MCF 10A (cell line): ENCODE measurements at regions not wholly inside any gene's neighbourhood (a gene's known extent, or its start where the extent isn't known, plus 50 kb on each side); places are given as distances from the start of the nearest gene placed in this dataset.

Source experiments
- BruUV-seq: library from RNA; stranded (reverse); fragments of 400-500 nt; replicated peaks from 2 replicates; lab custom pipeline; 2021; lab: Mats Ljungman, UMichigan
- CTCF ChIA-PET: fragments of 300-600 bp; sonication (Branson Sonifier 250); formaldehyde crosslinking; extraction: SDS; loops from one replicate; lab custom pipeline; 2021; ENCODE audit warnings: antibody characterized with exemption, inconsistent platforms; lab: Yijun Ruan, JAX
- POLR2A ChIA-PET: fragments of 300-600, 350-650 bp; sonication (Branson Sonifier 250); formaldehyde crosslinking; extraction: SDS; loops from one replicate; lab custom pipeline; 2020; ENCODE audit warnings: antibody characterized with exemption, inconsistent platforms; lab: Yijun Ruan, JAX
- DNase-seq: peaks from one replicate; pipeline ENCODE4 v3.0.0-alpha.2; 2018; ENCODE audit not compliant: unreplicated experiment
- H3K27ac Mint-ChIP-seq: one replicate; pipeline ENCODE4 v1.8.0; 2022; ENCODE audit warnings: mild to moderate bottlenecking, low read depth, mixed read lengths; ENCODE audit not compliant: unreplicated experiment
- H3K27me3 Mint-ChIP-seq: one replicate; pipeline ENCODE4 v1.8.0; 2022; ENCODE audit warnings: mixed read lengths; ENCODE audit not compliant: insufficient read depth, unreplicated experiment
- H3K36me3 Mint-ChIP-seq: one replicate; pipeline ENCODE4 v1.8.0; 2022; ENCODE audit warnings: mild to moderate bottlenecking, moderate library complexity, mixed read lengths; ENCODE audit not compliant: insufficient read depth, unreplicated experiment
- H3K4me1 Mint-ChIP-seq: one replicate; pipeline ENCODE4 v1.8.0; 2022; ENCODE audit warnings: mixed read lengths; ENCODE audit not compliant: insufficient read depth, unreplicated experiment
- H3K4me3 Mint-ChIP-seq: one replicate; pipeline ENCODE4 v1.8.0; 2022; ENCODE audit warnings: mild to moderate bottlenecking, moderate library complexity, mixed read lengths; ENCODE audit not compliant: unreplicated experiment
- H3K9me3 Mint-ChIP-seq: one replicate; pipeline ENCODE4 v1.8.0; 2022; ENCODE audit warnings: mixed read lengths; ENCODE audit not compliant: unreplicated experiment
- CTCF ChIP-seq: fragments of 200-600 bp; IDR thresholded peaks from one replicate; pipeline ENCODE4 v1.8.0; 2022; ENCODE audit warnings: antibody characterized with exemption, mild to moderate bottlenecking; ENCODE audit not compliant: unreplicated experiment
- intact Hi-C: fragments of 100-400 bp; cut with micrococcal nuclease; formaldehyde crosslinking; loops from 2 replicates; pipeline ENCODE4 v1.14.1; 2022

- Mint-ChIP-seq H3K27ac (no peak overlapping the region), H3K9me3 (peaks cover 7% of the 10 kb centered on the region), H3K4me3 (no peak overlapping the region), H3K36me3 (no peaks in the 10 kb centered on the region), H3K27me3 (peaks cover 24% of the 10 kb centered on the region), H3K4me1 (peaks cover 24% of the 10 kb centered on the region)
- BruUV-seq = no TSS peak
- ChIA-PET POLR2A (interaction anchor here (1.4 kb wide), 1 partner anchor 10 kb away, joined by 5 read pairs; no protein-coding TSS in a partner anchor), CTCF (no interaction called here)
- intact Hi-C loops = no loop called here
- TF ChIP-seq CTCF = no peak
- DNase-seq = no peak
Observed at GRCh38 chrX:100085846-100086245, 324.2 kb downstream of the PCDH19 start.

- CTCF ChIA-PET = interaction anchor here (0.7 to 0.8 kb wide), 3 partner anchors 13 to 882 kb away, joined by 3 read pairs; no protein-coding TSS in a partner anchor
- H3K27ac Mint-ChIP-seq = no peak overlapping the region
- peaks cover 7% of the 10 kb centered on the region for H3K9me3 Mint-ChIP-seq
- peaks cover 27% of the 10 kb centered on the region for H3K27me3 Mint-ChIP-seq
- intact Hi-C loops = no loop called here
- POLR2A ChIA-PET = interaction anchor here (0.5 kb wide), 1 partner anchor 94 kb away, joined by 4 read pairs; no protein-coding TSS in a partner anchor
- no TSS peak for BruUV-seq
- no peak overlapping the region for H3K4me3 Mint-ChIP-seq
- peaks cover 24% of the 10 kb centered on the region for H3K4me1 Mint-ChIP-seq
- peak; percentile 24 for DNase-seq
- H3K36me3 Mint-ChIP-seq = no peaks in the 10 kb centered on the region
- TF ChIP-seq CTCF = no peak
Observed at GRCh38 chrX:100083211-100083610, 326.9 kb downstream of the PCDH19 start.

GRCh38 chrX:100081503-100081902 is 328.6 kb downstream of the PCDH19 start:
- intact Hi-C loops = no loop called here
- H3K9me3 Mint-ChIP-seq = no peaks in the 10 kb centered on the region
- no peak overlapping the region for H3K27ac Mint-ChIP-seq
- peaks cover 20% of the 10 kb centered on the region for H3K27me3 Mint-ChIP-seq
- no peak for TF ChIP-seq CTCF
- ChIA-PET POLR2A (no interaction called here), CTCF (interaction anchor here (0.7 to 1.0 kb wide), 2 partner anchors 17 to 112 kb away, joined by 3 read pairs; no protein-coding TSS in a partner anchor)
- no peak overlapping the region for H3K4me3 Mint-ChIP-seq
- H3K36me3 Mint-ChIP-seq = no peaks in the 10 kb centered on the region
- no TSS peak for BruUV-seq
- DNase-seq = no peak
- peaks cover 24% of the 10 kb centered on the region for H3K4me1 Mint-ChIP-seq

GRCh38 chrX:100076031-100076430 is 334.0 kb downstream of the PCDH19 start:
- no peak for TF ChIP-seq CTCF
- ChIA-PET CTCF (no interaction called here), POLR2A (no interaction called here)
- Mint-ChIP-seq H3K9me3 (no peaks in the 10 kb centered on the region), H3K27me3 (peaks cover 17% of the 10 kb centered on the region), H3K27ac (no peak overlapping the region), H3K4me1 (peaks cover under 1% of the 10 kb centered on the region), H3K36me3 (no peaks in the 10 kb centered on the region), H3K4me3 (no peak overlapping the region)
- intact Hi-C loops = loop anchor here (5.0 kb wide), 1 partner anchor 774 kb away; no protein-coding TSS in a partner anchor
- DNase-seq = no peak
- no TSS peak for BruUV-seq
